SK-N-SH (cell line): ENCODE measurements at regions not wholly inside any gene's neighbourhood (a gene's known extent, or its start where the extent isn't known, plus 50 kb on each side); places are given as distances from the start of the nearest gene placed in this dataset.

Source experiments
- CTCF ChIA-PET: fragments of 300-600, 350-600 bp; formaldehyde crosslinking; extraction: SDS; loops from one replicate; lab custom pipeline; 2021; lab: Yijun Ruan, JAX
- POLR2A ChIA-PET: fragments of 350-600 bp; sonication (Branson Sonifier 250); formaldehyde crosslinking; extraction: SDS; loops from one replicate; lab custom pipeline; 2020; ENCODE audit warnings: antibody characterized with exemption, inconsistent platforms; lab: Yijun Ruan, JAX
- DNase-seq: peaks from one replicate; pipeline ENCODE4 v3.0.0; 2012
- H2AFZ ChIP-seq: fragments of 200-600 bp; sonication (generic); 2 replicates; pipeline ENCODE4 v1.8.1; 2016; ENCODE audit warnings: antibody characterized with exemption, mild to moderate bottlenecking, low read depth
- H3F3A ChIP-seq: fragments of 200-600 bp; sonication (generic); replicated peaks from 2 replicates; pipeline ENCODE3; 2016; ENCODE audit warnings: antibody characterized with exemption, mild to moderate bottlenecking; ENCODE audit not compliant: insufficient read depth
- H3K27ac ChIP-seq, 2 experiments: fragments of 200-500 bp in 1 of 2; fragments of 200-600 bp in 1 of 2; sonication (Bioruptor generic) in 1 of 2; sonication (generic), shearing (Covaris generic) in 1 of 2; 2 replicates each; pipeline versions ENCODE4 v1.5.1 to v1.6.1; 2014 to 2016; ENCODE audit warnings: low read depth in 2 of 2, inconsistent platforms in 1 of 2, low read length in 1 of 2, mild to moderate bottlenecking in 1 of 2, mixed read lengths in 1 of 2
- H3K27me3 ChIP-seq: fragments of 200-600 bp; sonication (generic), shearing (Covaris generic); 2 replicates; pipeline ENCODE4 v1.6.1; 2016; ENCODE audit warnings: mixed run types; ENCODE audit not compliant: insufficient read depth
- H3K36me3 ChIP-seq, 2 experiments: fragments of 200-500 bp in 1 of 2; fragments of 200-600 bp in 1 of 2; sonication (Bioruptor generic) in 1 of 2; sonication (generic) in 1 of 2; replicated peaks in 1 of 2; 2 replicates each; pipeline versions ENCODE3 to v1.5.1; 2014 to 2016; ENCODE audit warnings: low read length in 1 of 2, mild to moderate bottlenecking in 1 of 2; ENCODE audit not compliant: insufficient read depth in 2 of 2, control insufficient read depth in 1 of 2
- H3K4me1 ChIP-seq, 2 experiments: fragments of 200-500 bp in 1 of 2; fragments of 200-600 bp in 1 of 2; sonication (Bioruptor generic) in 1 of 2; sonication (generic), shearing (Covaris generic) in 1 of 2; 2 replicates each; pipeline versions ENCODE4 v1.5.1 to v1.6.1; 2014 to 2016; ENCODE audit warnings: low read depth in 1 of 2, low read length in 1 of 2, mixed run types in 1 of 2; ENCODE audit not compliant: insufficient read depth in 2 of 2, control insufficient read depth in 1 of 2
- H3K4me2 ChIP-seq: fragments of 200-600 bp; sonication (generic), shearing (Covaris generic); 2 replicates; pipeline ENCODE4 v1.6.1; 2017; ENCODE audit warnings: mixed run types
- H3K4me3 ChIP-seq, 2 experiments: fragments of 200-500 bp in 1 of 2; fragments of 200-600 bp in 1 of 2; sonication (Bioruptor generic) in 1 of 2; sonication (generic), shearing (Covaris generic) in 1 of 2; 2 replicates each; pipeline versions ENCODE4 v1.5.1 to v1.8.1; 2014 to 2016; ENCODE audit warnings: low read depth in 2 of 2, inconsistent platforms in 1 of 2, low read length in 1 of 2, mild to moderate bottlenecking in 1 of 2, mixed read lengths in 1 of 2, moderate library complexity in 1 of 2
- H3K79me2 ChIP-seq: fragments of 200-600 bp; sonication (generic); 2 replicates; pipeline ENCODE4 v1.8.1; 2017; ENCODE audit warnings: mild to moderate bottlenecking; ENCODE audit not compliant: insufficient read depth
- H3K9ac ChIP-seq: fragments of 200-600 bp; sonication (generic); 2 replicates; pipeline ENCODE4 v1.6.1; 2017; ENCODE audit warnings: mixed run types
- H3K9me2 ChIP-seq: fragments of 200-600 bp; sonication (generic); 2 replicates; pipeline ENCODE4 v1.6.1; 2017; ENCODE audit warnings: mixed run types
- H3K9me3 ChIP-seq: fragments of 200-600 bp; sonication (generic); 2 replicates; pipeline ENCODE4 v1.6.1; 2017; ENCODE audit warnings: mixed run types, mild to moderate bottlenecking, moderate library complexity
- H4K20me1 ChIP-seq: fragments of 200-600 bp; sonication (generic); 2 replicates; pipeline ENCODE4 v1.6.1; 2017; ENCODE audit warnings: mild to moderate bottlenecking, mixed run types; ENCODE audit not compliant: insufficient read depth
- CHD2 ChIP-seq: fragments of 150-350 bp; IDR thresholded peaks from 2 replicates; pipeline ENCODE4 v1.6.1; 2018; ENCODE audit warnings: low read length; ENCODE audit not compliant: partially characterized antibody
- EP300 ChIP-seq, 2 experiments: IDR thresholded peaks; 2 replicates each; pipeline versions ENCODE4 v1.4.0 to v1.6.1; 2012; ENCODE audit warnings: borderline replicate concordance in 1 of 2, low read depth in 1 of 2, low read length in 1 of 2
- EZH2phosphoT487 ChIP-seq: fragments of 200-600 bp; sonication (generic); IDR thresholded peaks from 2 replicates; pipeline ENCODE4 v1.6.1; 2017; ENCODE audit warnings: low read depth, mixed run types, mild to moderate bottlenecking, antibody characterized with exemption, moderate library complexity, borderline replicate concordance
- FOXM1 ChIP-seq: IDR thresholded peaks from 2 replicates; pipeline ENCODE4 v1.4.0; 2012; ENCODE audit warnings: low read depth, mild to moderate bottlenecking
- NRF1 ChIP-seq: IDR thresholded peaks from 2 replicates; pipeline ENCODE4 v1.6.1; 2012; ENCODE audit warnings: low read depth, mild to moderate bottlenecking, low read length
- POLR2AphosphoS5 ChIP-seq: IDR thresholded peaks from 2 replicates; pipeline ENCODE4 v1.6.1; 2012; ENCODE audit warnings: low read depth, low read length
- RAD21 ChIP-seq: IDR thresholded peaks from 2 replicates; pipeline ENCODE4 v1.6.1; 2012; ENCODE audit warnings: mild to moderate bottlenecking, low read length
- RCOR1 ChIP-seq: fragments of 150-350 bp; IDR thresholded peaks from 2 replicates; pipeline ENCODE4 v1.6.1; 2017; ENCODE audit warnings: antibody characterized with exemption, low read length
- RXRA ChIP-seq: IDR thresholded peaks from 2 replicates; pipeline ENCODE4 v1.4.0; 2012; ENCODE audit warnings: low read depth, mild to moderate bottlenecking, borderline replicate concordance
- SMC3 ChIP-seq: IDR thresholded peaks from 2 replicates; pipeline ENCODE4 v1.6.1; 2012; ENCODE audit warnings: low read depth, low read length, improper control_type of control experiment
- TAF1 ChIP-seq: IDR thresholded peaks from 2 replicates; pipeline ENCODE4 v1.6.1; 2012; ENCODE audit warnings: low read depth, mild to moderate bottlenecking, low read length, moderate library complexity, borderline replicate concordance
- YY1 ChIP-seq: IDR thresholded peaks from 2 replicates; pipeline ENCODE4 v1.4.0; 2012; ENCODE audit warnings: low read depth, mild to moderate bottlenecking
- WGBS: methylation state at CpG from one replicate; pipeline ENCODE4 v1.1.6; 2017; ENCODE audit warnings: low lambda C conversion rate; 5-methylcytosine and 5-hydroxymethylcytosine counted together
- TF ChIP-seq, protein P1 (sequence below): IDR thresholded peaks from 2 replicates; pipeline ENCODE4 v1.4.0; 2012; ENCODE audit warnings: low read depth, borderline replicate concordance
- TF ChIP-seq, protein P2 (sequence below): IDR thresholded peaks from 2 replicates; pipeline ENCODE4 v1.4.0; 2012; ENCODE audit warnings: low read depth
- TF ChIP-seq, protein P3 (sequence below): fragments of 150-350 bp; IDR thresholded peaks from 2 replicates; pipeline ENCODE4 v1.6.1; 2016; ENCODE audit warnings: mild to moderate bottlenecking, low read depth, low read length

DNA sequence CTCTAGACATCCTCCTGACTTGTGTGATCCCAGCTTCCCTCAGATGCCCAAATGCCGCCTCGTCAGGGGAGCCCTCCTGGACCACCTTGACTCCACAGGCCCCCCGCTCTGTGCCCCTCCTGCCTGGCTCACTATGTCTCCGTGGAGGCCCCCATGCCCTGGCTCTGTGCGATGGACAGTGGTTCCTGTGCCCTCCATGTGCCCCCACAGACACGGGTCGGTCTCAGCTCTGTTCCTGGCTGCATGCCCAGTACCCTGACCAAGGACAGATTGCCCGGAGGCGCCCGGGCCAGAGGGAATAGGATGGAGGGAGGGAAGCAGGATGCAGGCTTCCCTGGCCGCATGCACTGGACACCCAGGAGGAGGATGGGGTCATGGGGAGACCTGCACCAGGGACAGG, 1274.6 kb downstream of the BRD1 start (continued):
- TF ChIP-seq, protein P1, sequence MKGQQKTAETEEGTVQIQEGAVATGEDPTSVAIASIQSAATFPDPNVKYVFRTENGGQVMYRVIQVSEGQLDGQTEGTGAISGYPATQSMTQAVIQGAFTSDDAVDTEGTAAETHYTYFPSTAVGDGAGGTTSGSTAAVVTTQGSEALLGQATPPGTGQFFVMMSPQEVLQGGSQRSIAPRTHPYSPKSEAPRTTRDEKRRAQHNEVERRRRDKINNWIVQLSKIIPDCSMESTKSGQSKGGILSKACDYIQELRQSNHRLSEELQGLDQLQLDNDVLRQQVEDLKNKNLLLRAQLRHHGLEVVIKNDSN, result no peak
- TF ChIP-seq CHD2, result no peak
- no peak for TF ChIP-seq TAF1

DNA sequence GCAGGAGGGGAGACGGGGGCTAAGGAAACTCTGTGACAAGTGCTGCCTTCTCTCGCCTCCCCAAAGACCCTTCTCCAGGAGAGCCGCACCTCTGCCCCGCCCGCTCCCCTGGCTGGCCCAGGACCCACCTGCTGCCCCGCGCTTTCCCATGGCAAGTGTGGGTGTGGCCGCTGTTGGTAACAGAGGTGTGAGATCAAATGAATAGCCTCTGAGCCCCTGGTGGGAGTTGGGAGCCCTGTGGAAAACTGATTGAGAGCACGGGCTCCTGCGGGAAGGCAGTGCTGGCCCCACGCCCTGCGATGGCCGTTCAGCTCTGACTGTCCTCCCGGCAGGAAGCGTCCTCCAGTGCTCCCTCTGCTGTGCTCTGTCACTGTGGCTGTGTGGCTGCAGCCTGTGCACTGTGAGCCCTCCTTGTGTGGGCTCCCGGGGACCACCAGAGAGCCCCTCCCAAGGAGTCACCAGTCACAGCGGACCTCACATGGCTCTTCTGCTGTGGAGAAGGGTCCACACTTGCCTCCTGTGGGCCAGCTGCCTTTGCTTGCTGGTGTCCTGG, 1275.9 kb downstream of the BRD1 start:
- DNase-seq, result no peak
- Histone ChIP-seq H3F3A (no peaks in the 10 kb centered on the region), H3K9me3 (no peaks in the 10 kb centered on the region), H4K20me1 (no peaks in the 10 kb centered on the region), H3K4me2 (no peak overlapping the region), H3K4me3 (no peak overlapping the region), H3K27me3 (no peaks in the 10 kb centered on the region; the same call in none of the 2 replicates), H2AFZ (no peak overlapping the region), H3K9ac (no peak overlapping the region), H3K9me2 (no peaks in the 10 kb centered on the region), H3K27ac (no peak overlapping the region), H3K4me1 (no peaks in the 10 kb centered on the region; a peak in 1 of 4 replicates), H3K36me3 (no peaks in the 10 kb centered on the region), H3K79me2 (no peaks in the 10 kb centered on the region)
- ChIA-PET CTCF (no interaction called here), POLR2A (no interaction called here)
- 54% methylated on average over 8 of the region's 17 CpGs for WGBS
- TF ChIP-seq EP300 (IDR thresholded peaks at IDR 0.05; ENCODE audit: borderline replicate concordance in 1 of 2, low read depth in 1 of 2, low read length in 1 of 2), result no peak
- TF ChIP-seq EZH2phosphoT487, result no peak
- TF ChIP-seq TAF1, result no peak
- no peak for TF ChIP-seq RCOR1
- no peak for TF ChIP-seq NRF1
- no peak for TF ChIP-seq FOXM1
- no peak for TF ChIP-seq SMC3
- TF ChIP-seq, protein P2, sequence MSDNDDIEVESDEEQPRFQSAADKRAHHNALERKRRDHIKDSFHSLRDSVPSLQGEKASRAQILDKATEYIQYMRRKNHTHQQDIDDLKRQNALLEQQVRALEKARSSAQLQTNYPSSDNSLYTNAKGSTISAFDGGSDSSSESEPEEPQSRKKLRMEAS, result no peak
- no peak for TF ChIP-seq YY1
- TF ChIP-seq, protein P3, sequence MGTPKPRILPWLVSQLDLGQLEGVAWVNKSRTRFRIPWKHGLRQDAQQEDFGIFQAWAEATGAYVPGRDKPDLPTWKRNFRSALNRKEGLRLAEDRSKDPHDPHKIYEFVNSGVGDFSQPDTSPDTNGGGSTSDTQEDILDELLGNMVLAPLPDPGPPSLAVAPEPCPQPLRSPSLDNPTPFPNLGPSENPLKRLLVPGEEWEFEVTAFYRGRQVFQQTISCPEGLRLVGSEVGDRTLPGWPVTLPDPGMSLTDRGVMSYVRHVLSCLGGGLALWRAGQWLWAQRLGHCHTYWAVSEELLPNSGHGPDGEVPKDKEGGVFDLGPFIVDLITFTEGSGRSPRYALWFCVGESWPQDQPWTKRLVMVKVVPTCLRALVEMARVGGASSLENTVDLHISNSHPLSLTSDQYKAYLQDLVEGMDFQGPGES, result no peak
- no peak for TF ChIP-seq RXRA

DNA sequence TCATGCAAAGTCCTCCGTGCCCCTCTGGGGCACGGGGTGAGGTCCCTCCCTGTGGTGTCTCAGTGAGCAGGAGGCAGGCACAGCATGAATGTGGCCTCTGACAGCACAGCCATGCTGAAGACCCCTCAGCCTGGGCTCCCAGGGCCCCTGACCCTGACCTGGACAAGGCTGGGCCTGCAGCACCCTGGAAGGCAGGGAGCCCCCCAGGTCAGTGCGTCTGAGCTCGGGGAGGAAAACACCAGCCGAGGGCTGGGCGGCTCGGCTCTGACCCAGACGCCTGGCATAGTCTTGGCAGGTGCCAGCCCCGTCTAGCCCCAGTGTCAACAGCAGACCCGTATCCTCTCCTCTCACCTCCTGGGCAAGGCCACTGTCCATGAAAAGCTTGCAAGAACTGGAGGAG, 1276.6 kb downstream of the BRD1 start:
- no peak overlapping the region for H3K9ac ChIP-seq
- no peaks in the 10 kb centered on the region for H3F3A ChIP-seq
- no peak overlapping the region for H3K4me3 ChIP-seq
- no peaks in the 10 kb centered on the region for H4K20me1 ChIP-seq
- no peaks in the 10 kb centered on the region for H3K36me3 ChIP-seq
- no peaks in the 10 kb centered on the region for H3K9me3 ChIP-seq
- TF ChIP-seq RAD21 (no peak), EP300 (IDR thresholded peaks at IDR 0.05; ENCODE audit: borderline replicate concordance in 1 of 2, low read depth in 1 of 2, low read length in 1 of 2) (no peak), POLR2AphosphoS5 (no peak)
- H2AFZ ChIP-seq, result no peak overlapping the region
- ChIA-PET CTCF (no interaction called here), POLR2A (no interaction called here)
- no CpG with 5 or more reads among the region's 10 CpGs for WGBS
- no peak overlapping the region for H3K4me2 ChIP-seq
- H3K27me3 ChIP-seq, result no peaks in the 10 kb centered on the region; the same call in none of the 2 replicates
- H3K27ac ChIP-seq, result no peak overlapping the region
- no peaks in the 10 kb centered on the region for H3K79me2 ChIP-seq
- DNase-seq, result no peak
- H3K4me1 ChIP-seq, result no peaks in the 10 kb centered on the region; a peak in 1 of 4 replicates
- H3K9me2 ChIP-seq, result no peaks in the 10 kb centered on the region
